ENCODE measurements at regions not wholly inside any gene's neighbourhood (a gene's known extent, or its start where the extent isn't known, plus 50 kb on each side); places are given as distances from the start of the nearest gene placed in this dataset.

DNA sequence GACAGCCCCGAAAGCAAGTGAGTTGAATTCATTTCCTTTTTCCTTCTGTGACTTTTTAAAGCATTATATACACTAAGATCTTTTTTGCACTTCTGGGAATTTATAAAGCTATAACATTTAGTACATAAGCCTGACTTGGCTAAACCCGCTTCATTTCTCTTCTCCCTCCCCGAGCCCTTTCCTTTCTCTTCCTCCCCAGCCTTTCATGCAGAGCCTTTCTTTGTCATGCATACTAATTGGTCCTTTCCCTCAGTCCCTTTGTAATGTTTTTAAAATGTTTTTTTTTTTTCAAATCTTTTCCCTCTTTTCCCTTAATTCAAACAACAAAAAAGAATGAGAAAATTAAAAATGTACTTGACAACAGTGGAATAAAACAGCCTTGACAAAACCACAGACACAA is 246.4 kb downstream of the PSAT1 start:
- TF ChIP-seq CTCF (IDR thresholded peaks at IDR 0.05) (no peak), POLR2A (IDR thresholded peaks at IDR 0.05) (no peak)

Data from uterus (tissue), 2 donors.